Activated naive CD4-positive, alpha-beta T cell treated with anti-CD3 and anti-CD28 coated beads, Interleukin-2, amount 50 U/mL, for 16 hours (primary cell): ENCODE measurements at regions not wholly inside any gene's neighbourhood (a gene's known extent, or its start where the extent isn't known, plus 50 kb on each side); places are given as distances from the start of the nearest gene placed in this dataset.
"Not testable (repeated sequence)": the region's sequence is repeated elsewhere in the genome, so short reads cannot be mapped to it uniquely, and the experiment has no call there.

Experiments
- DNase-seq: peaks from one replicate; pipeline ENCODE4 v3.0.0-alpha.2; 2020

- no peak for DNase-seq
Measured at GRCh38 chr2:136319651-136320050, 201.7 kb upstream of the CXCR4 start.

- no peak for DNase-seq
Measured at GRCh38 chr2:136319237-136319636, 201.3 kb upstream of the CXCR4 start.

- no peak for DNase-seq
Measured at GRCh38 chr2:136314240-136314639, 196.3 kb upstream of the CXCR4 start.

- DNase-seq = not testable (repeated sequence)
Measured at GRCh38 chr2:136312568-136312967, 194.6 kb upstream of the CXCR4 start.

- no peak for DNase-seq
Measured at GRCh38 chr2:136310797-136311603, 193.1 kb upstream of the CXCR4 start.

- DNase-seq = no peak
Measured at GRCh38 chr2:136310005-136310495, 192.1 kb upstream of the CXCR4 start.

GRCh38 chr2:136308611-136309010 is 190.7 kb upstream of the CXCR4 start:
- no peak for DNase-seq

GRCh38 chr2:136306836-136307235 is 188.9 kb upstream of the CXCR4 start:
- DNase-seq = no peak

- DNase-seq = peak; percentile 64
Measured at GRCh38 chr2:136305517-136306192, 187.7 kb upstream of the CXCR4 start.

- no peak for DNase-seq
Measured at GRCh38 chr2:136301006-136301405, 183.1 kb upstream of the CXCR4 start.

- DNase-seq = no peak
Measured at GRCh38 chr2:136298631-136299030, 180.7 kb upstream of the CXCR4 start.

- DNase-seq = no peak
Measured at GRCh38 chr2:136297994-136298393, 180.0 kb upstream of the CXCR4 start.

GRCh38 chr2:136297312-136297711 is 179.4 kb upstream of the CXCR4 start:
- no peak for DNase-seq

- no peak for DNase-seq
Measured at GRCh38 chr2:136295168-136295567, 177.2 kb upstream of the CXCR4 start.

- no peak for DNase-seq
Measured at GRCh38 chr2:136291871-136292270, 173.9 kb upstream of the CXCR4 start.

GRCh38 chr2:136290326-136290725 is 172.4 kb upstream of the CXCR4 start:
- DNase-seq = no peak

GRCh38 chr2:136288249-136288648 is 170.3 kb upstream of the CXCR4 start:
- DNase-seq = no peak

GRCh38 chr2:136286423-136286822 is 168.5 kb upstream of the CXCR4 start:
- no peak for DNase-seq

GRCh38 chr2:136284226-136285119 is 166.5 kb upstream of the CXCR4 start:
- DNase-seq = no peak

- no peak for DNase-seq
Measured at GRCh38 chr2:136282251-136282650, 164.3 kb upstream of the CXCR4 start.

- DNase-seq = no peak
Measured at GRCh38 chr2:136281281-136282114, 163.5 kb upstream of the CXCR4 start.

GRCh38 chr2:136266346-136266745 is 148.4 kb upstream of the CXCR4 start:
- not testable (repeated sequence) for DNase-seq
